OCI-LY3 (cell line): ENCODE measurements at regions not wholly inside any gene's neighbourhood (a gene's known extent, or its start where the extent isn't known, plus 50 kb on each side); places are given as distances from the start of the nearest gene placed in this dataset.

Experiments used
- EZH2phosphoT487 ChIP-seq: fragments of 200-600 bp; shearing (Covaris generic); IDR thresholded peaks from 2 replicates; pipeline ENCODE4 v1.6.1; 2018; ENCODE audit warnings: antibody characterized with exemption, mixed run types, low read depth
- TF ChIP-seq, protein P1 (sequence below): fragments of 200-600, 300-600 bp; sonication (generic); IDR thresholded peaks from 2 replicates; pipeline ENCODE4 v1.5.1; 2014; ENCODE audit warnings: antibody characterized with exemption, low read length, low read depth

DNA sequence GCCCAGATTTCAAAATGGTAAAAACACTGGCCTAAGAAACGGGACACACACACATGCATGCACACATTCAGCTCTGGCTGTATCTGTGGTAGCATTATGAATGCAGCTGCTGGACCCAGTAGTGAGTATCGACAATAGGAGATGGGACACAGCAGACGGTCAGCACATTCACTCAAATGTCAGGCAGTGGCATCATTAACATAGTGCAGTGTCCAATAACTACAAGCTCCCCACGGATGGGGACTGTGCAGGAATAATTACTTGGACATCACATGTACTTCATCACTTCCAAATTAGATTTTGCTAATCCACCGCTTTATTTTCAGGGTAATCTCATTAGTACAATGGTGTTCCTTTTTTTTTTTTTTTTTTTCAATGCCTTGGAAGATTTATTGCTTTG, 109.5 kb downstream of the FANCF start:
- TF ChIP-seq, protein P1, sequence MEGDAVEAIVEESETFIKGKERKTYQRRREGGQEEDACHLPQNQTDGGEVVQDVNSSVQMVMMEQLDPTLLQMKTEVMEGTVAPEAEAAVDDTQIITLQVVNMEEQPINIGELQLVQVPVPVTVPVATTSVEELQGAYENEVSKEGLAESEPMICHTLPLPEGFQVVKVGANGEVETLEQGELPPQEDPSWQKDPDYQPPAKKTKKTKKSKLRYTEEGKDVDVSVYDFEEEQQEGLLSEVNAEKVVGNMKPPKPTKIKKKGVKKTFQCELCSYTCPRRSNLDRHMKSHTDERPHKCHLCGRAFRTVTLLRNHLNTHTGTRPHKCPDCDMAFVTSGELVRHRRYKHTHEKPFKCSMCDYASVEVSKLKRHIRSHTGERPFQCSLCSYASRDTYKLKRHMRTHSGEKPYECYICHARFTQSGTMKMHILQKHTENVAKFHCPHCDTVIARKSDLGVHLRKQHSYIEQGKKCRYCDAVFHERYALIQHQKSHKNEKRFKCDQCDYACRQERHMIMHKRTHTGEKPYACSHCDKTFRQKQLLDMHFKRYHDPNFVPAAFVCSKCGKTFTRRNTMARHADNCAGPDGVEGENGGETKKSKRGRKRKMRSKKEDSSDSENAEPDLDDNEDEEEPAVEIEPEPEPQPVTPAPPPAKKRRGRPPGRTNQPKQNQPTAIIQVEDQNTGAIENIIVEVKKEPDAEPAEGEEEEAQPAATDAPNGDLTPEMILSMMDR = no peak
- no peak for TF ChIP-seq EZH2phosphoT487
